ENCODE measurements at regions not wholly inside any gene's neighbourhood (a gene's known extent, or its start where the extent isn't known, plus 50 kb on each side); places are given as distances from the start of the nearest gene placed in this dataset.

GRCh38 chr1:79129914-79130313 lies 123.4 kb upstream of the ADGRL4 start:
- TF ChIP-seq, protein P1, sequence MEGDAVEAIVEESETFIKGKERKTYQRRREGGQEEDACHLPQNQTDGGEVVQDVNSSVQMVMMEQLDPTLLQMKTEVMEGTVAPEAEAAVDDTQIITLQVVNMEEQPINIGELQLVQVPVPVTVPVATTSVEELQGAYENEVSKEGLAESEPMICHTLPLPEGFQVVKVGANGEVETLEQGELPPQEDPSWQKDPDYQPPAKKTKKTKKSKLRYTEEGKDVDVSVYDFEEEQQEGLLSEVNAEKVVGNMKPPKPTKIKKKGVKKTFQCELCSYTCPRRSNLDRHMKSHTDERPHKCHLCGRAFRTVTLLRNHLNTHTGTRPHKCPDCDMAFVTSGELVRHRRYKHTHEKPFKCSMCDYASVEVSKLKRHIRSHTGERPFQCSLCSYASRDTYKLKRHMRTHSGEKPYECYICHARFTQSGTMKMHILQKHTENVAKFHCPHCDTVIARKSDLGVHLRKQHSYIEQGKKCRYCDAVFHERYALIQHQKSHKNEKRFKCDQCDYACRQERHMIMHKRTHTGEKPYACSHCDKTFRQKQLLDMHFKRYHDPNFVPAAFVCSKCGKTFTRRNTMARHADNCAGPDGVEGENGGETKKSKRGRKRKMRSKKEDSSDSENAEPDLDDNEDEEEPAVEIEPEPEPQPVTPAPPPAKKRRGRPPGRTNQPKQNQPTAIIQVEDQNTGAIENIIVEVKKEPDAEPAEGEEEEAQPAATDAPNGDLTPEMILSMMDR (IDR thresholded peaks at IDR 0.05; ENCODE audit: poor library complexity, severe bottlenecking), result no peak
- TF ChIP-seq POLR2AphosphoS5 (IDR thresholded peaks at IDR 0.05), result no peak

Data from neural cell (in vitro differentiated cells).